ENCODE measurements at regions not wholly inside any gene's neighbourhood (a gene's known extent, or its start where the extent isn't known, plus 50 kb on each side); places are given as distances from the start of the nearest gene placed in this dataset.

DNA sequence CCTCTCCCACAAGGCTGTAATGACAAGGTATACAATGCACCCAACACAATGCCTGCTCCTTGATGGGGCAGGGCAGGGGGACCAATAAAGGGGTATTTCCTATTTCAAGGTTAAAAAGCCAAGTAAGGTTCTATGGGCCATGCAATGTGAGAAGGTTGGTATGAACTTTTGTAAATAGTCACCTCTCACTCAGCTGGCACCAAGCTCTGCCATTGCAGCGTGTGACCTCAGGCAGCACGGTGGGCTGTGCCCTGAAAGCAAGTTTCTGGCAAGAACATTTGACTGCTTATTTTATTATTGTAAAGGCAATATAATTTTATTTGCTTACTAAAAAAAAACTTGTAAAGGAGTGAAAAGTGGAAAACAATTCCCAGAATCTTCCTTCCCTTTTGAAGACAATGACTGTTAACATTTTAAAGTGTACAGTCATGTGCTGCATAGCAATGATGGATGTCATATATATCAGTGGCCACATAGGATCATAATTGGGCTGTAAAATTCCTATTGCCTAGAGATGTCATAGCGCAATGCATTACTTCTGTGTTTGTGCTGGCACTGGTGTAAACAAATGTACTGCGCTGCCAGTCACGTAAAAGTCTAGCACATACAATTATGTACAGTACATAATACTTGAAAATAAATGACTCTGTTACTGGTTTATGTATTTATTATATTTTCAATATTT is 167.3 kb upstream of the RORA start:
- in situ Hi-C loops (cut with MboI; ENCODE audit: low sequenced_read_pairs): no loop called here
- DNase-seq (ENCODE audit: low spot score in 2 of 2): no peak
- Histone ChIP-seq H3K27me3 (ENCODE audit: low read depth) (no peaks in the 10 kb centered on the region), H3K4me1 (no peaks in the 10 kb centered on the region), H3K9me3 (no peaks in the 10 kb centered on the region; the same call in 1 of the 2 replicates), H3K36me3 (replicated peaks) (no peaks in the 10 kb centered on the region), H3K4me3 (no peak overlapping the region)

DNA sequence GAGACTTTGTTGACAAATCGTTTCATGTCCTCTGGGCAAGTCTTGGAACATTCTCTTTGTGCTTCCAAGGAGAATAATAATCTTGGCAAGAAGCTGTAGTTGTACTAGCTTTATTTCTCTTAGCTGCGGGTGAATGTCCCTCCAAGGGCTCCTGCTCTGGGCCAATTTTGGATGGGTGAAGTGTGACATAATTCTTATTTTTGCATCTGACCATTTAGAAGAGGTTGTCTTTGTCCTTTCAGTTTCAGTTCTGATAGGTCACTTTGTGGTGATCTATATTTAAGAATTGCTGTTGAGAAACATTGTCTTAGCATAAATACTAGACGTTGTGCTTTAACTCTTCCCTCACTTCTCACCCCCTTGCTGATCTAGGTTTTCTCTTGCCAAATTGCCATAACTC is 164.8 kb upstream of the RORA start:
- Histone ChIP-seq H3K9me3 (no peaks in the 10 kb centered on the region; the same call in 1 of the 2 replicates), H3K4me3 (no peak overlapping the region), H3K27me3 (ENCODE audit: low read depth) (no peaks in the 10 kb centered on the region), H3K36me3 (replicated peaks) (no peaks in the 10 kb centered on the region), H3K4me1 (no peaks in the 10 kb centered on the region)
- DNase-seq (ENCODE audit: low spot score in 2 of 2): no peak
- in situ Hi-C loops (cut with MboI; ENCODE audit: low sequenced_read_pairs): no loop called here

DNA sequence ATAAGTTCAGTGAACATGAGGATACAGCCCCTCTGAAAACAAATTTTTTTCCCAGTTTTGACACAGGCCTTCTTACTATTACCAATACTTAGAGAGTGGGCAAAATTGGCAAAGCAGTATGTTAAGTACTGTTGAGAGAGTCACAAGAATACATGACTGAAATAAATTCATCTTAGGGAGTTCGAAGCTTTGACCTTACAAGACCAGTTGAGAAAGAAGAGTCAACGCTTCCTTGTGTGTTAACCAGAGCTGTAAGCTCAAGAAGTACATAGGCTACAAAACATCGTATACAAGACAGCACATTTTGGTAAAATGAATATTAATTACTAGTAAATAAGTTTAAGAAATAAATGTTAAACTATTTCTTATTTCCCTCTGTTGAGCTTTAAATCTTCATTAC is 164.4 kb upstream of the RORA start:
- in situ Hi-C loops (cut with MboI; ENCODE audit: low sequenced_read_pairs): no loop called here
- Histone ChIP-seq H3K36me3 (replicated peaks) (no peaks in the 10 kb centered on the region), H3K4me3 (no peak overlapping the region), H3K4me1 (no peaks in the 10 kb centered on the region), H3K27me3 (ENCODE audit: low read depth) (no peaks in the 10 kb centered on the region), H3K9me3 (no peaks in the 10 kb centered on the region; the same call in 1 of the 2 replicates)
- DNase-seq (ENCODE audit: low spot score in 2 of 2): no peak

GRCh38 chr15:61390138-61390537 is 161.0 kb upstream of the RORA start:
- Histone ChIP-seq H3K27me3 (ENCODE audit: low read depth) (no peaks in the 10 kb centered on the region), H3K36me3 (replicated peaks) (no peaks in the 10 kb centered on the region), H3K4me1 (no peaks in the 10 kb centered on the region), H3K9me3 (no peaks in the 10 kb centered on the region), H3K4me3 (no peak overlapping the region)
- no peak for DNase-seq (ENCODE audit: low spot score in 2 of 2)
- in situ Hi-C loops (cut with MboI; ENCODE audit: low sequenced_read_pairs): no loop called here

DNA sequence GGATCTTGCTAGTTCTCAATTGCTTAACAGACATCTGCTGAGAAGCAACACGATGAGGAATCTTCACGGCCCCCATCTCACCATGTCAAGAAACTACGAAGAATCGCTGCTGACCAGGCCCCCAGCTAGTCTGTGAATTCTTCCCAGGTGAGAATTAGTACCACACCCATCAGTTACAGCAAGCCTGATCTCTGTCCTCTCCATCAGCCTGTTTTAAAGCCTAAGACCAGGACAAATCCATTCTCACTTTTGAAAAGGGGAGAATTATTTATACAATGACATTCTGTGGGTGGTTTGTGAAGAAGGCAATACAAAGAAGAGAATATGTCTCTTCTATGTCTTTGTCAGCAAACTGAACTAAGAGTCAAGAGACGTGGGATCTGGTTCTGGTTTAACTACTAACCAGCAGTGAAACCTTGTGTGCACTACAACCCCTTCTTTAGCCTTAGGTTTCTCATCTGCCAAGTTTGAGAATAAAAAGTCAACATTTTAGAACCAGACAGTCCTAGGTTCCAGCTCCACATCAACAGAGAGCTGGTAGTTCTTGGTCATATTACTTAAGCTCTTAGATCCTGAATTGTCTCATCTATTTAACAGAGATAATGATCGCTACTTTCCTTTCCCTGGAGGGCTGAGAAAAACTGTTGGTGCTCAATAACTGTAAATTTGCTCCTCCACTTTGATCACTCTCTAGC is 160.4 kb upstream of the RORA start:
- H3K4me3 ChIP-seq: no peak overlapping the region
- no peak for DNase-seq (ENCODE audit: low spot score in 2 of 2)
- no peaks in the 10 kb centered on the region for H3K27me3 ChIP-seq (ENCODE audit: low read depth)
- no peaks in the 10 kb centered on the region for H3K4me1 ChIP-seq
- no peaks in the 10 kb centered on the region for H3K36me3 ChIP-seq (replicated peaks)
- in situ Hi-C loops (cut with MboI; ENCODE audit: low sequenced_read_pairs): no loop called here
- H3K9me3 ChIP-seq: no peaks in the 10 kb centered on the region

DNA sequence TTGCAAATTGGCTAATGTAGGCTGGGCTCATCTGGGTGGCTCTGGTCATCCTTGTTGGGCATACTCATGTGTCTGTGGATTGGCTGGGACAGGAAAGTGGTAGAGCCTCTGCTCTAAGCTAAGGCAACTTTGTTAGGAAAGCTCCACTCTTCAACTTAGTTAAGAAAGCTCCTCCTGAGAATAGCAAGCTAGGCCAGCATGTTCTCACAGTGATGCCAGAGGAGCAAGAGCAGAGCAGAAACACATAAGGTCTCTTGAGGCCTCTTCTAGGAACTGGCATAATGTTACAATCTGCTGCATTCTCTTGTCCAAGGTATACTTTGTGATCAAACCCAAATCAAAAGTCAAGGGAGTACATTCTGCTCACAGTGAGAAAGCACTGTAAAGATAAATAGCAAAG is 158.6 kb upstream of the RORA start:
- in situ Hi-C loops (cut with MboI; ENCODE audit: low sequenced_read_pairs): no loop called here
- Histone ChIP-seq H3K9me3 (no peaks in the 10 kb centered on the region), H3K36me3 (replicated peaks) (no peaks in the 10 kb centered on the region), H3K27me3 (ENCODE audit: low read depth) (no peaks in the 10 kb centered on the region), H3K4me3 (no peak overlapping the region), H3K4me1 (no peaks in the 10 kb centered on the region)
- DNase-seq (ENCODE audit: low spot score in 2 of 2): no peak

- in situ Hi-C loops (cut with MboI; ENCODE audit: low sequenced_read_pairs): no loop called here
- Histone ChIP-seq H3K27me3 (ENCODE audit: low read depth) (no peaks in the 10 kb centered on the region), H3K36me3 (replicated peaks) (no peaks in the 10 kb centered on the region), H3K4me1 (no peaks in the 10 kb centered on the region), H3K9me3 (no peaks in the 10 kb centered on the region), H3K4me3 (no peak overlapping the region)
- DNase-seq (ENCODE audit: low spot score in 2 of 2): no peak
Measured at GRCh38 chr15:61383421-61383820, 154.3 kb upstream of the RORA start.

GRCh38 chr15:61382927-61383326 is 153.8 kb upstream of the RORA start:
- Histone ChIP-seq H3K4me3 (no peak overlapping the region), H3K27me3 (ENCODE audit: low read depth) (no peaks in the 10 kb centered on the region), H3K9me3 (no peaks in the 10 kb centered on the region), H3K4me1 (no peaks in the 10 kb centered on the region), H3K36me3 (replicated peaks) (no peaks in the 10 kb centered on the region)
- no peak for DNase-seq (ENCODE audit: low spot score in 2 of 2)
- in situ Hi-C loops (cut with MboI; ENCODE audit: low sequenced_read_pairs): no loop called here

- in situ Hi-C loops (cut with MboI; ENCODE audit: low sequenced_read_pairs): no loop called here
- Histone ChIP-seq H3K9me3 (no peaks in the 10 kb centered on the region), H3K4me1 (no peaks in the 10 kb centered on the region), H3K36me3 (replicated peaks) (no peaks in the 10 kb centered on the region), H3K27me3 (ENCODE audit: low read depth) (no peaks in the 10 kb centered on the region), H3K4me3 (no peak overlapping the region)
- no peak for DNase-seq (ENCODE audit: low spot score in 2 of 2)
Measured at GRCh38 chr15:61381501-61381900, 152.4 kb upstream of the RORA start.

GRCh38 chr15:61380270-61380669 is 151.2 kb upstream of the RORA start:
- in situ Hi-C loops (cut with MboI; ENCODE audit: low sequenced_read_pairs): no loop called here
- Histone ChIP-seq H3K4me3 (no peak overlapping the region), H3K27me3 (ENCODE audit: low read depth) (no peaks in the 10 kb centered on the region), H3K4me1 (no peaks in the 10 kb centered on the region), H3K36me3 (replicated peaks) (no peaks in the 10 kb centered on the region), H3K9me3 (no peaks in the 10 kb centered on the region)
- DNase-seq (ENCODE audit: low spot score in 2 of 2): no peak

GRCh38 chr15:61379005-61379404 is 149.9 kb upstream of the RORA start:
- H3K9me3 ChIP-seq: no peaks in the 10 kb centered on the region
- no peaks in the 10 kb centered on the region for H3K27me3 ChIP-seq (ENCODE audit: low read depth)
- no peaks in the 10 kb centered on the region for H3K4me1 ChIP-seq
- H3K4me3 ChIP-seq: no peak overlapping the region
- in situ Hi-C loops (cut with MboI; ENCODE audit: low sequenced_read_pairs): no loop called here
- DNase-seq (ENCODE audit: low spot score in 2 of 2): no peak
- no peaks in the 10 kb centered on the region for H3K36me3 ChIP-seq (replicated peaks)

- Histone ChIP-seq H3K4me3 (no peak overlapping the region), H3K9me3 (no peaks in the 10 kb centered on the region), H3K27me3 (ENCODE audit: low read depth) (no peaks in the 10 kb centered on the region), H3K36me3 (replicated peaks) (no peaks in the 10 kb centered on the region), H3K4me1 (no peaks in the 10 kb centered on the region)
- no peak for DNase-seq (ENCODE audit: low spot score in 2 of 2)
- in situ Hi-C loops (cut with MboI; ENCODE audit: low sequenced_read_pairs): no loop called here
Measured at GRCh38 chr15:61376961-61377360, 147.9 kb upstream of the RORA start.

DNA sequence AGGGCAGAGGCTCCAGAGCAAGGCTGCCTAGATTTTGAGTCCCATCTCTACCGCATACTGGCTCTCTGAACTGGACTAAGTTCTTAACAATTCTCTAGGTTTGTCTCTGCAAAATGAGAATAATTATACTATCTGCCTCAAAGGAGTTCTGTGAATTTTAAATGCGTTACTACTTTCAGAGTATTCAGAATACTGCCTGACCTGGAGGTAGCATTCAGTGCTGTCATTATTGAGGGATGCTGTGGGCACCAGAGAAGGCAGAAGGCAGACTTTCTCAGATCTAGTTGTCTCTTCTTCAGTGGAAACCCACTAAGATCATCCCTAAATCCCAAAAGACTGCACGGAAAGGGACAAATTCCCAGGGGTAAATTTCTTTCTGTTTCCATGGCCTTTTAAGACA is 147.4 kb upstream of the RORA start:
- H3K4me3 ChIP-seq: no peak overlapping the region
- no peaks in the 10 kb centered on the region for H3K27me3 ChIP-seq (ENCODE audit: low read depth)
- H3K4me1 ChIP-seq: no peaks in the 10 kb centered on the region
- in situ Hi-C loops (cut with MboI; ENCODE audit: low sequenced_read_pairs): no loop called here
- DNase-seq (ENCODE audit: low spot score in 2 of 2): no peak
- peaks cover 2% of the 10 kb centered on the region; the same call in 1 of the 2 replicates for H3K9me3 ChIP-seq
- H3K36me3 ChIP-seq (replicated peaks): no peaks in the 10 kb centered on the region

GRCh38 chr15:61374848-61375247 is 145.7 kb upstream of the RORA start:
- no peaks in the 10 kb centered on the region for H3K36me3 ChIP-seq (replicated peaks)
- no peak for DNase-seq (ENCODE audit: low spot score in 2 of 2)
- H3K9me3 ChIP-seq: peaks cover 3% of the 10 kb centered on the region; the same call in 1 of the 2 replicates
- no peaks in the 10 kb centered on the region for H3K27me3 ChIP-seq (ENCODE audit: low read depth)
- in situ Hi-C loops (cut with MboI; ENCODE audit: low sequenced_read_pairs): no loop called here
- H3K4me1 ChIP-seq: no peaks in the 10 kb centered on the region
- no peak overlapping the region for H3K4me3 ChIP-seq
